ENCODE measurements at regions not wholly inside any gene's neighbourhood (a gene's known extent, or its start where the extent isn't known, plus 50 kb on each side); places are given as distances from the start of the nearest gene placed in this dataset.

DNA sequence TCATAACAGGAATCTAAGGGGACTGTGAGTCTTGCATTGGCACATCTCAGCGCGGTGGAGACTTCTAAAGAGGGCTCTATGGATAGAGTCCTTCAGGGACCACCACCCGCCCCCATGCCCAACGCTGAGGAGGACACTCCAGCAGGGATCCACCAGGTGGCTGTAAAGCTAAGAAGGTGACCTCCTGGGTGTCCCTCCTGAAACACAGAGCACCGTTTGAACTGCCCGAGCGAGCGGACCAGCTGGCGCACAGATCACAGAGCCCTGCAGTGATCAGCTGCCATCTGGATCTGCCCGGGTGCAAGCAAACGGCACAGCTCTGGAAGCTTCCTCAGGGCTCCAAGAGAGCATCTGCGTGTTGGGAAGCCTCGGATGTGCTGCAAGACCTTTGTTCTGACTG is 51.3 kb upstream of the LYST start:
- TF ChIP-seq CTCF (IDR thresholded peaks at IDR 0.05 in 2 of 3, conservative IDR thresholded peaks at IDR 0.05 in 1 of 3; ENCODE audit: insufficient read depth in 2 of 3, low read depth in 1 of 3, low read length in 3 of 3) (no peak), SIN3B (IDR thresholded peaks at IDR 0.05; ENCODE audit: low read depth) (no peak), ZNF609 (CRISPR knock-in tag; IDR thresholded peaks at IDR 0.05; ENCODE audit: borderline replicate concordance) (no peak), POLR2A (conservative IDR thresholded peaks at IDR 0.05) (no peak), MAFK (IDR thresholded peaks at IDR 0.05; ENCODE audit: low read length) (no peak), TGIF2 (CRISPR knock-in tag; IDR thresholded peaks at IDR 0.05) (no peak), MTA2 (IDR thresholded peaks at IDR 0.05; ENCODE audit: low read depth) (no peak), EZH2 (IDR thresholded peaks at IDR 0.05; ENCODE audit: borderline replicate concordance, low read depth, low read length) (no peak)
- TF ChIP-seq, protein P1, sequence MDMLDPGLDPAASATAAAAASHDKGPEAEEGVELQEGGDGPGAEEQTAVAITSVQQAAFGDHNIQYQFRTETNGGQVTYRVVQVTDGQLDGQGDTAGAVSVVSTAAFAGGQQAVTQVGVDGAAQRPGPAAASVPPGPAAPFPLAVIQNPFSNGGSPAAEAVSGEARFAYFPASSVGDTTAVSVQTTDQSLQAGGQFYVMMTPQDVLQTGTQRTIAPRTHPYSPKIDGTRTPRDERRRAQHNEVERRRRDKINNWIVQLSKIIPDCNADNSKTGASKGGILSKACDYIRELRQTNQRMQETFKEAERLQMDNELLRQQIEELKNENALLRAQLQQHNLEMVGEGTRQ (CRISPR knock-in tag; IDR thresholded peaks at IDR 0.05), result no peak
- TF ChIP-seq, protein P2, sequence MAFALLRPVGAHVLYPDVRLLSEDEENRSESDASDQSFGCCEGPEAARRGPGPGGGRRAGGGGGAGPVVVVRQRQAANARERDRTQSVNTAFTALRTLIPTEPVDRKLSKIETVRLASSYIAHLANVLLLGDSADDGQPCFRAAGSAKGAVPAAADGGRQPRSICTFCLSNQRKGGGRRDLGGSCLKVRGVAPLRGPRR (CRISPR knock-in tag; IDR thresholded peaks at IDR 0.05), result no peak
